CD4-positive, alpha-beta T cell treated with Interleukin-12 subunit alpha and Interleukin-12 subunit beta, for 1 hour (primary cell): ENCODE measurements at regions not wholly inside any gene's neighbourhood (a gene's known extent, or its start where the extent isn't known, plus 50 kb on each side); places are given as distances from the start of the nearest gene placed in this dataset.
"Not testable (repeated sequence)": the region's sequence is repeated elsewhere in the genome, so short reads cannot be mapped to it uniquely, and the experiment has no call there.

Experiments used
- DNase-seq: peaks from one replicate; pipeline ENCODE4 v3.0.0-alpha.2; 2020

DNA sequence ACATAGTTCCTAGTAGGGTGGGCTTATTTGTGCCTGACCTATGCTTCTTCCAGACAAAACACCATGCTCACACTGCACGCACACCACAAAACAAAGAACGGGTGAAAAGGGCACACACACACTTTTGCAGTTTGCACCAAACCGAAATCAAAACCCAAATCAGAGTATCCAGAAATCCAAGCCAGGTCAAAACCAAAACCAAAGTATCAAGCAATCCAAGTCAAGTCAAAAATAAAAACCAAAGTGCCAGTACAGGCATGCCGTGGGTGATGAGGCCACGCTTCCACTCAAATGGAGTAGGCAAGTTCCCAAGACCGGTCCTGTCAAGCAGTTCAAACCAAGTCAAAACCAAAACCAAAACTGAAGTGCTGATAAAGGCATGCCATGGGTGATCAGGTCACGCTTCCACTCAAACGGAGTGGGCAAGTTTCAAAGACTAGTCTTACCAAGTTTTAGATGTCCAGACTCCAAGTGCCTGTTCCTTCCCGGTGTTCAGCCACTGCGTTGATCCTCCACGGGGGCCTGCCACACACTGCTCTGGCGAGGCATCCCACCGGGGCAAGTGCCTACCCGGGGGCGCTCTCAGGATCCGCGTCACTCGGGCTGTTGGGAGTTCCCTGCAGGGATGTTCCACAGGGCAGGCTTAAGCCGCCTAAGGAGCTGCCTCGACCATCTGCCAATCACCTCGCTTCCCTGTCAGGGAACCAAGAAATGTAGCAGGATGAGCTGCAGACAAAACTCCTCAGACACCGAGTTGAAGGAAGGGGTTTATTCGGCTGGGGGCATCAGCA, 184.5 kb upstream of the SGO1 start:
- not testable (repeated sequence) for DNase-seq

DNA sequence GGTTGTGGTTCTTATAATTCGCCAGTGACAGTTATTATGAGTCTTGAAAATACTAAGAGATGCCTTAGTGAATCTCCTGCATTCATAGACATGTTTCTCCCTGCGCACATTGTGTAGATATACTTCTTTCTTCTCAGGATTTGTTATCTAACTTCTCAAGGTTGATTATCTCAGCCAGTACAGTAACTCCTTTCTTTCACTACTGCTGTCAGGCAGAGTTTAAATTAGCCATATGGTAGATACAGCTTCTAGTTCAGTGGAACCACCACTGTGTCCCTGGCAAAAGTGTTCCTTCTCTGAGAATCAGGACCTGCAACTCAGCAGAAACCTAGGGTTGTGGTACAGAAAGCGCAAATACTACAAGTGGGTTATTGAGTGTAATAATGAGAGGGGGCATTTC, 175.0 kb upstream of the SGO1 start:
- DNase-seq: no peak

GRCh38 chr3:20353286-20353685, 167.3 kb upstream of the SGO1 start:
- no peak for DNase-seq

DNA sequence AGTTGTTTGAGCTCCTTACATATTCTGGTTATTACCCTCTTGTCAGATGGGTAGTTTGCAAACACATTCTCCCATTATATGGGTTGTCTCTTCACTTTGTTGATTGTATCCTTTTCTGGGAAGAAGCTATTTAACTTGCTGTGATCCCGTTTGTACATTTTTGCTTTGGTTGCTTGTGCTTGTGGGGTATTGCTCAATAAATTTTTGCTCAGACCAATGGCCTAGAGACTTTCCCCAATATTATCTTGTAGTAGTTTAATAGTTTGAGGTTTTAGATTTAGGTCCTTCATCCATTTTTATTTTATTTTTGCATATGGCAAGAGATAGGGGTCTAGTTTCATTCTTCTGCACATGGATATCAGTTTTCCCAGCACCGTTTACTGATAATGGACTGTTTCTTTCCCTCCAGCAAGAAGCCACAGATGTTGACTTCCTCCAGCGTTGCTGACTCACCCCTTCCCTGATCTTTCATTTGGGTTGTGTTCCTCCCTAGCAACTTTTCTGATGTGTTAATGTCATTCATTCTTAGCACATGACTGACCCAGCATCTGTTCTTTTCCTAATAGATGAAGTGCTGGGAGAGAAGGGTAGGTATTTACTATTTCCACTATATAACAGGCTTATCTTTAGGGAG, 166.7 kb upstream of the SGO1 start:
- no peak for DNase-seq

DNA sequence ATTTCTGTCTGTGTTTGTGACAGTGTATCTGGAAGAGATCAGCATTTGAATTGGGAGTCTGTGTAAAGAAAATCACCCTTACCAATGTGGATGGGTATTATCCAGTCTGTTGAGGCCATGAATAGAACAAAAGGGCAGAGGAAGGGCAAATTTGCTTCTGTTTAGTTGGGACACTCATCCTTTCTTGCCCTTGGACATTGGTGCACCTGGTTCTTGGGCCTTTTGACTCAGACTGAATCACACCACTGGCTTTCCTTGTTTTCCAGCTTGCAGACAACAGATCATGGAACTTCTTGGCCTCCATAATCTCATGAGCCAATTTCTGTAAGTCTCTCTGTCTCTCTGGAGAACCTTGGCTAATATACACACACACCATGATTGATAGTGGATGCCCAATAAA, 164.4 kb upstream of the SGO1 start:
- DNase-seq: no peak

DNA sequence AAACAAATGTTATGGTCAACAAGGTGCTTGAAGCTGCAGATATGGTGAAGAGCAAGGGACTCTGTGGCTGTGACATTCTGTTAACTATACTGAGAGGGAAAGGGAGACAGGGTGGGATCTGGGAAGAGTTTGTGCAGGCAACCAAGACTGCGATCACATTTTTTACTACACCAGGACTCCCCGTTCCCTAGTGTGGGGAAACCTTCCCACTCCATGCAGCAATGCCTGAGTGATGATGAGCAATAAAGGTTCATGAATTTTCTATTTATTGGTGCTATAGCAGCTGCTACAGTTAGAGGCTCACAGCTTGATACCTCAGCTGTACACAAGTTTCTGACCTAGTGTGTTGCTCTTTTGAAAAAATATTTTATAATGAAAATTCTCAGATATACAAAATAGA, 160.9 kb upstream of the SGO1 start:
- DNase-seq: no peak

- no peak for DNase-seq
Observed at GRCh38 chr3:20346369-20346768, 160.4 kb upstream of the SGO1 start.

GRCh38 chr3:20344400-20344959, 158.5 kb upstream of the SGO1 start:
- DNase-seq: no peak

- DNase-seq: no peak
Observed at GRCh38 chr3:20343790-20344189, 157.8 kb upstream of the SGO1 start.

- DNase-seq: peak; percentile 65
Observed at GRCh38 chr3:20340324-20340928, 154.4 kb upstream of the SGO1 start.

DNA sequence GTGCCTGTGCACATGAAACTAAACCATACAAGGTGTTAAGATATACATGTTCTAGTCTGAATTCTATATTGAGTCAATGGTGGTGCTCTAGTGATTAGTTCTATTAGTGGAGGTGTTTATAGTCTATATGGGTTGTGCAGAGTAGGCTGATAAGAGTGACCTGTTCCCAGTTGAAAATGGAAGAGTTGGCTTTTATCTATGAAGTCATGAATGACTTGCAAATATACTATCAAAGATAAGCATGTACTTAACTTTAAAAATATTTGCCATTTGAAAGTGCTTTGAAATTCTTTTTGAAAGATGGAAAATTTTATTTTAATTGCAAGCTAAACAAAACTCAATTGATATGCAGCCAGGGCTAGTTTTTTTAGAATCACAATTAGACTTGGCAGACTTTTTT, 150.6 kb upstream of the SGO1 start:
- no peak for DNase-seq

DNA sequence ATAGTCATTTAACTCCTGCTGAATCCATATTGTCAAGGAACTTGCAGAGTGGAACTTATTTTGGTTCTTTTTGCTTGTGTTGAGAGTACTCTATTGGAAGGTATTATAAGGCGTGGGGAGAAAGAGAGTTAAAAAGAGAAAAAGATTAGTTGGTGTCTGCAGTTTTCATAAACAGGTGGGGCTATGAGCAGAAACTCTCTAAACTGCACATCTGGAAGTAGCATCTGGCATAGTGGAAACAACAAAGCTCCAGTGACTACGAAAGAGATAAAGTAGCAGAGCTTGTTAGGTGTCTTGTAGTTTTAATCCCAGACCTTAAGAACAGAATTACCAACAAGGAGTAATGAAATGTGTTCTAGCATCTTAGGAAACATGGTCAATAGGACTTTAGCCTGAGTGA, 148.8 kb upstream of the SGO1 start:
- no peak for DNase-seq

DNA sequence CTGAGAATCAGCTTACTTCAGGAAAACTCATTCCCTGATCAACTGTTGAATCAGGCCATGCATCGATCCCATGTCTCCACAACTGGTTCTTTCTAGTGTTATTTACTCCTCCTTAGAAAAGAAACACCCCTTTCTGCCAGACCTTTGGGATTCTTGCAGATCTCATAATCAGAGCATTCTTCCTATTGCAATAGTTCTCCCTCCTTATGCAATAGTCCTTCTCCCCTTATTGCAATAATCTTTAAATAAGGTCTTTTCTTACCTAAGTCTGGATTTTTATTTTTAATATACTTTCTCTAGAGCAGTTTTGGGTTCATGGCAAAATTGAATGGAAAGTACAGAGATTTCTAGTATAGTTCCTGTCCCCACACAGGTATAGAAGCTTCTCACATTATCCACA, 141.9 kb upstream of the SGO1 start:
- DNase-seq: no peak

DNA sequence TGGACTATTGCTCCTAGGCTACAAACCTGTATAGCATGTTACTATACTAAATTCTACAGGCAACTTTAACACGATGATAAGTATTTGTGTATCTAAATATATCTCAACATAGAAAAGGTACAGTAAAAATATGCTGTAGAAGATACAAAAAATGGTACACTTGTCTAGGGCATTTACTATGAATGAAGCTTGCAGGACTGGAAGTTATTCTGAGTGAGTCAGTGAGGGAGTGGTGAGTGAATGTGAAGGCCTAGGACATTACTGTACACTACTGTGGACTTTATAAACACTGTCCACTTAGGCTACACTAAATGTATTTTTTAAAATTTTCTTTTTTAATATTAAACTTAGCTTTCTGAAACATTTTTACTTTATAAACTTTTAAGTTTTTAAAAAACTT, 140.5 kb upstream of the SGO1 start:
- no peak for DNase-seq

DNA sequence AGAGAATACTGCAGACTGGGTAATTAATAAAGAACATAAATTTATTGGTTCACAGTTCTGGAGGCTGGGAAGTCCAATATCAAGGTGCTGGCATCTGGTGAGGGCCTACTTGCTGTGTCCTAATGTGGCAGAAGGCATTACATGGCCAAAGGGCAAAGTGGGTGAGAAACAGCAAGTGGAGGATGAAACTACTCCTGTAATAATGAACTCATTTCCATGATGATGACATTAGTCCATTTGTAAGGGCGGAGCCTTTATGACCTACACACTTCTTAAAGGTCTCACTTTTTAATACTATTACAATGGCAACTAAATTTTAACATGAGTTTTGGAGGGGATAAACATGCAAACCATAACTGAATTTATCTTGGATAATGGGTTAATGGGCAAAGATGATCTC, 139.6 kb upstream of the SGO1 start:
- DNase-seq: no peak

GRCh38 chr3:20324664-20325478, 138.9 kb upstream of the SGO1 start:
- no peak for DNase-seq

DNA sequence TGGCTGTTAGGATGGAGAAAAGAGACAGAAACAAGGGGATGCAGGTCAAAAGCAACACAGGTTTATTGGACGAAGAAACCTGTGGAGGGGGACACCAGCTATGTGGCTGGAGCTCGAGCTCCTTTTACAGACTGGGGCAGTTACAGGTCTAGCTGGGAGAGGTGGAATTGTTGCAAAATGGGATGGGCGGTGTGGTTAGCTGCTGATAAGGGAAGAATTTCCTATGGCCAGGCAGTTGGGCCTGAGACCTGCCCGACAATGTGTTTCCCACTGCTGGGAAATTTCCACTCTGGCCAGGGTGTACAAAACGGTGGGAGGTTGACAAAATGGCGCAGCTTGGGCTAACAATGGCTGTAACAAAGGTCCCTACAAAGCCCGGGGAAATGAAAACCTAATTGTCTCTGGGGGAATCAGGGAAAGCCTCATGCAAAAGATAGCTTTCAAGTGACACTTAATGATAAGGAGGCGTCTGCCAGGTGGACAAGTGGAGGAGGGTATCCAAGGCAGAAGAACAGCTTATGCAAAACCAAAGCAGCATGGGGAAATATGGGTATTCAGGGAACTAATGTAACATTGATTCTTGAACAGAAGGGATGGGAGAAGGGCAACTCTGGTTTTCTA, 137.4 kb upstream of the SGO1 start:
- no peak for DNase-seq

- no peak for DNase-seq
Observed at GRCh38 chr3:20322085-20322484, 136.1 kb upstream of the SGO1 start.

- no peak for DNase-seq
Observed at GRCh38 chr3:20321391-20322047, 135.5 kb upstream of the SGO1 start.

DNA sequence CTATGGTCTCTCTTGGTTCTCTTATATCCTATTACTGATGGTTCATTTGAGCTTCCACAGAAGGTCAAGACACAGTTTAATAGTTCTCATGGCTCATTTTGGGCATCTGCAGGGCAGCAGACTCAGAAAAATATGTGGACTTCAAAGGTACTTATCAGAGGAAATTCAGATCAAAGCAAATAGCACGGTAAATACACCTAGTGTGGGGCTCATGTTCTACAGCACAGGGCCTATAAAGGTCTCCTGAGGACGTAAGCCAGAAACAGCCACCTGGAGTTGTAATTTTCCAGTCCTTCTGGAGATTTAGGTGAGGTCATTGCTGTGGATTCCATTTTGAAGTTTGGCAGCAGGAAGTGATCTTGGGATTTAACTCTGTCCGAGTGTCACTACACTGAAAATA, 134.5 kb upstream of the SGO1 start:
- no peak for DNase-seq

DNA sequence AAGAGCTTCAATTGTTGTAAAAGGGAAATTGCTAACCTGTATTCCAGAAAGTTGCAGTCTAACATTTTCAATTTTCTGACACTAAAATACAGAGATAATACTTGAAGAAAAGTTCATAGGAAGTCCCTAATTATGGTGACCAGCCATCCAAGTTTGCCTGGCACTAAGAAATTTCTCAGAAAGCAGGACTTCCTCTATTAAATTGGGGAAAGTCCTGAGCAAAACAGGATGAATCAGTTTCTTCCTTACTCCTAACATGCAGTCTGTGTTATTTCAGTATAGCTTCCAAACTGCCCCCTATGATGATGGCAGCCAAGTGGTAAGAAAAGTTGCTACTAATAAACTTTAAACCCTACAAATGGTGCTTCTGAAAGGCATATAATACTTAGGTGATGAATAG, 133.5 kb upstream of the SGO1 start:
- no peak for DNase-seq

GRCh38 chr3:20317616-20318015, 131.6 kb upstream of the SGO1 start:
- no peak for DNase-seq
